CD4-positive, alpha-beta T cell treated with Interleukin-12 subunit alpha and Interleukin-12 subunit beta, for 1 hour (primary cell): ENCODE measurements at regions not wholly inside any gene's neighbourhood (a gene's known extent, or its start where the extent isn't known, plus 50 kb on each side); places are given as distances from the start of the nearest gene placed in this dataset.
A peak's percentile ranks its signal among the peaks of the same experiment; 100 is the strongest.

Experiments
- DNase-seq: peaks from one replicate; pipeline ENCODE4 v3.0.0-alpha.2; 2020

GRCh38 chr2:204278454-204278853 is 266.8 kb upstream of the PARD3B start:
- DNase-seq = no peak

GRCh38 chr2:204279819-204280218 is 265.5 kb upstream of the PARD3B start:
- DNase-seq = no peak

- no peak for DNase-seq
Measured at GRCh38 chr2:204280262-204280668, 265.0 kb upstream of the PARD3B start.

GRCh38 chr2:204282081-204282480 is 263.2 kb upstream of the PARD3B start:
- DNase-seq = no peak

GRCh38 chr2:204282525-204282924 is 262.8 kb upstream of the PARD3B start:
- no peak for DNase-seq

- DNase-seq = no peak
Measured at GRCh38 chr2:204289066-204289465, 256.2 kb upstream of the PARD3B start.

GRCh38 chr2:204292439-204292838 is 252.8 kb upstream of the PARD3B start:
- DNase-seq = no peak

- no peak for DNase-seq
Measured at GRCh38 chr2:204293884-204294747, 251.2 kb upstream of the PARD3B start.

GRCh38 chr2:204298404-204298803 is 246.9 kb upstream of the PARD3B start:
- DNase-seq = no peak

GRCh38 chr2:204299766-204300165 is 245.5 kb upstream of the PARD3B start:
- DNase-seq = no peak

GRCh38 chr2:204306667-204307066 is 238.6 kb upstream of the PARD3B start:
- DNase-seq = no peak

GRCh38 chr2:204312105-204312504 is 233.2 kb upstream of the PARD3B start:
- no peak for DNase-seq

GRCh38 chr2:204313256-204313655 is 232.0 kb upstream of the PARD3B start:
- no peak for DNase-seq

- DNase-seq = no peak
Measured at GRCh38 chr2:204315236-204315662, 230.0 kb upstream of the PARD3B start.

- no peak for DNase-seq
Measured at GRCh38 chr2:204317640-204318039, 227.6 kb upstream of the PARD3B start.

- DNase-seq = no peak
Measured at GRCh38 chr2:204321027-204321800, 224.1 kb upstream of the PARD3B start.

GRCh38 chr2:204321910-204322751 is 223.1 kb upstream of the PARD3B start:
- no peak for DNase-seq

- DNase-seq = peak; percentile 63
Measured at GRCh38 chr2:204325468-204325867, 219.8 kb upstream of the PARD3B start.

- no peak for DNase-seq
Measured at GRCh38 chr2:204328373-204328772, 216.9 kb upstream of the PARD3B start.

GRCh38 chr2:204329016-204329415 is 216.3 kb upstream of the PARD3B start:
- DNase-seq = no peak

- no peak for DNase-seq
Measured at GRCh38 chr2:204329532-204329931, 215.7 kb upstream of the PARD3B start.

- no peak for DNase-seq
Measured at GRCh38 chr2:204331180-204331579, 214.1 kb upstream of the PARD3B start.

GRCh38 chr2:204331988-204332387 is 213.3 kb upstream of the PARD3B start:
- DNase-seq = no peak
